ENCODE measurements at regions not wholly inside any gene's neighbourhood (a gene's known extent, or its start where the extent isn't known, plus 50 kb on each side); places are given as distances from the start of the nearest gene placed in this dataset.
"Not testable (repeated sequence)": the region's sequence is repeated elsewhere in the genome, so short reads cannot be mapped to it uniquely, and the experiment has no call there.

DNA sequence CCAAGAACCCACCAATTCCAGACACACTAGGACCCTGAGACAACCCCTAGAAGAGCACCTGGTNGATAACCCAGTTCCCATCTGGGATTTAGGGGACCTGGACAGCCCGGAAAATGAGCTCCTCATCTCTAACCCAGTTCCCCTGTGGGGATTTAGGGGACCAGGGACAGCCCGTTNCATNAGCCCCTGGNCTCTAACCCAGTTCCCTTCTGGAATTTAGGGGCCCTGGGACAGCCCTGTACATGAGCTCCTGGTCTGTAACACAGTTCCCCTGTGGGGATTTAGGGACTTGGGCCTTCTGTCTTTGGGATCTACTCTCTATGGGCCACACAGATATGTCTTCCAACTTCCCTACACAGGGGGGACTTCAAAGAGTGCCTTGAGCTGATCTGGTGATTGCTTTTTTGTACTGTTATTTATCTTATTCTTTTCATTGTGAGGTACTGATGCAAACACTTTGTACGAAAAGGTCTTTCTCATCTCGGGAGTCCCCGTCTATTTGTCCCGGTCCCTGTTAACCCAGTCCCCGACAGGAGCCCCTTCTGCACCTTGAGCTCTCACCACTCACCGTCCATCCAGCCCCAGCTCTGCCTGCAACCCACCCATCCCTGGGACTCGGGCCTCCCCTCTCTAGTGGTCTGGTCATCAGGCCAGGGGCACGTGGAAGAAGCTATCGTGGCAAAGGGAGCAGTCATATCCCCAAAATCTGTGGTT is 58.2 kb upstream of the PLCXD1 start:
- DNase-seq: not testable (repeated sequence)

- DNase-seq: not testable (repeated sequence)
These were observed 57.7 kb upstream of the PLCXD1 start for GRCh38 chrX:223514-223854.

GRCh38 chrX:226474-227164 is 54.6 kb upstream of the PLCXD1 start:
- peak; percentile 22 for DNase-seq

GRCh38 chrX:227396-227795 is 53.8 kb upstream of the PLCXD1 start:
- not testable (repeated sequence) for DNase-seq
